HG03280 (cell line): ENCODE measurements at regions not wholly inside any gene's neighbourhood (a gene's known extent, or its start where the extent isn't known, plus 50 kb on each side); places are given as distances from the start of the nearest gene placed in this dataset.
A peak's percentile ranks its signal among the peaks of the same experiment; 100 is the strongest.
"Not testable (repeated sequence)": the region's sequence is repeated elsewhere in the genome, so short reads cannot be mapped to it uniquely, and the experiment has no call there.

Source experiments
- ATAC-seq: cut with Tn5 transposase; IDR thresholded peaks from one replicate; pipeline ENCODE4 v1.9.1; 2021; ENCODE audit warnings: mild to moderate bottlenecking, moderate library complexity; ENCODE audit not compliant: unreplicated experiment

DNA sequence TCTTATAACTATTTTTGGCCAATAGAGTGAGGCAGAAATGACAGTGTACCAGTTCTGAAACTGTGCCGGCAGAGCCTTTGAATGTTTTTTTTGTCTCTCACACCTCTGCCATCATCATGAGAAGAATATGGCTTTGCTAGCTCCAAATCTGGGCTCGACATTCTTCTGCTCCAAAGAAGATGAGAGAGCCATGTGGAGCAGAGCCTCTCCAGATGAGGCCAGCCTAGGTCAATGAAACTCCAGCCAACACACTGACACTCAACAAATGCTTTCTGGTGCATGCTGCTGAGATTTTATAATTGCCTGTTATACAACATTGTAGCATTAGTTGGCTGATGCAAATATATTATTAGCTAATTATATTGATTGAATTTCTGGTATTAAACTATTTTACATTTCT is 154.7 kb downstream of the SLC38A4 start:
- no peak for ATAC-seq

DNA sequence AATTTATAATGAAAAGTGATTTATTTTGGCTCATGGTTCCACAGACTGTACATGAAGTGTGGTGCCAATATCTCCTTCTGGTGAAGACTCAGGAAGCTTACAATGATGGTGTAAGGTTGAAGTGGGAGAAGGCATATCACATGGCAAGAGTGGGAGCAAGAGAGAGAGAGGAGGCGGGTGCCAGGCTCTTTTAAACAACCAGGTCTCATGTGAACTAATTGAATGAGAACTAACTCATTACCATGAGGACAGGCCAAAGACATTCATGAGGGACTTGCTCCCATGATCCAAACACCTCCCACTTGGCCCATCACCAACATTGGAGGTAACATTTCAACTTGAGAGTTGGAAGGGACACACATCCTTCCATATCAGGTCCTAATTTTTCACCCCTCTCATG is 155.2 kb downstream of the SLC38A4 start:
- no peak for ATAC-seq

DNA sequence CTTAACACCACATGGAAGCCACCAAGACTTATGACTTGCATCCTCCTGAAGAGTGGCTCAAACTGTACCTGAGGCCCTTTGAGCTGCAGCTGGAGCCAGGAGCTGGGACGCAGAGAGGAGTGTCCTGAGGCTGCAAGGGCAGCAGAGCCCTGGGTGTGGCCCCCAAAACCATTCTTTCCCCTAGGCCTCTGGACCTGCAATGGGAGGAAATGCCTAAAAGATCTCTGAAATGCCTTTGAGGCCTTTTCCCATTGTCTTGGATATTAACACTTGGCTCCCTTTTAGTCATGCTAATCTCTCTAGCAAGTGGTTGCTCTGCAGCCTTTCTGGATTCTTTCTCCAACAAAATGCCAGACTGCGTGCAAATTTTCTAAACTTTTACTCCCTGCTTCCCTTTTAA is 156.1 kb downstream of the SLC38A4 start:
- no peak for ATAC-seq

DNA sequence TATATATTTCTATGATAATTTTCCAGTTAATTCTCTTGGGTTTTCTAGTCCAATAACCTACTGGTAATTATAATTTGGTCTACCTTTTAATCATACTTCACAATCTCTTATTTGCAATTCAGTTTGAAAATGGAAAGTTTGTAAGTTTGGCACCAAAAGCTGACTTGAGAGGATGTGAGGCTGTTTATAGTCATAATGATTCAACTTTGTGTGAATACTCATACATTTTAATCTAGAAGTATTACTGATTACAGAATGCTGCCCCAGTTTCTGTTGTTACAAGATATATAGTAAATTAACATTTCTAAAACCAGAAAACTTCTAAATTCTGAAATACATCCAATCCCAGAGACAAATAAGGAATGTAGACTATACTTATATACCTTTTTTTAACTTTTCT is 158.2 kb downstream of the SLC38A4 start:
- no peak for ATAC-seq

DNA sequence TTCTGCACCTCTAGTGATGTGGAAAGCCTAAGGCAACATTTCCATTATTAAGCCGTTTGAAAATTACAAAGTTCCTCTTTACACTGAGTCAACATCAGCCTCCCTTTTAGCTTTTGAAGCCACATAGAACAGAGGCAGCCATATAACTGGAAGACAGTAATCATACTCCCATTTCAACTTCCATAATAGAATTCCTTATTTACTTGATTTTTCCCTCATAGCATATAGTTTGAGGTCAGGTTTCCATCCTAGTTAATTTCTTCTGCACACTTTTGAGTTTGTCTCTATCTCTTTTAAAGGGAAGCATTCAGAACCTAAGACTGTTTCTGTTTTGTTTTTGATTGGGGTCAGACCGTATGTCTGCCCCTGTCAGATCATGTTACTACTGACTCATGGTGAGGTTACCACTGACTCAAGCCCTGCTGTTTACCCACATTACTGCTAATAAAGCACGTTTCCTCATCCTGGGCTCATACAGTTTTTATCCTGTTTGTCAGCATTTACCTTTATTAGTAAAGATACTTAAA is 161.0 kb downstream of the SLC38A4 start:
- peak; percentile 59 for ATAC-seq

DNA sequence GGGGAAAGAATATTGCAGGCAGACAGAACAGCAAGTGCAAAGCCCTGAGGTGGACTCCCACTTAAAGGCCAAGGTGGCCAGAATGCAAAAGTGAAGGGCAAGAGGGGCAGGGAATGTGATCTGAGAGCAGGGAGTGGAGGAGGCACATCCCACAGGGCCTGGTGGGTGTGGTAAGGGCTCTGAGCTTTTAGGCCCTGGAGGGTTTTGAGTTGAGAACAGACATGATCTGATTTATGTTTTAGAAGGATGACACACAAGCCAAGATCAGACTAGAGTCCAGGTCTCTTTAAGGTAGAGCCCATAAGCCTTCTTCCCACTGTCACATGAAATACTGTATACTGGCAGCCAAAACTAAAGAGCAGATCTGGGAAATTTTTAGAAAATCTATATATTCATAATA is 162.5 kb downstream of the SLC38A4 start:
- no peak for ATAC-seq

DNA sequence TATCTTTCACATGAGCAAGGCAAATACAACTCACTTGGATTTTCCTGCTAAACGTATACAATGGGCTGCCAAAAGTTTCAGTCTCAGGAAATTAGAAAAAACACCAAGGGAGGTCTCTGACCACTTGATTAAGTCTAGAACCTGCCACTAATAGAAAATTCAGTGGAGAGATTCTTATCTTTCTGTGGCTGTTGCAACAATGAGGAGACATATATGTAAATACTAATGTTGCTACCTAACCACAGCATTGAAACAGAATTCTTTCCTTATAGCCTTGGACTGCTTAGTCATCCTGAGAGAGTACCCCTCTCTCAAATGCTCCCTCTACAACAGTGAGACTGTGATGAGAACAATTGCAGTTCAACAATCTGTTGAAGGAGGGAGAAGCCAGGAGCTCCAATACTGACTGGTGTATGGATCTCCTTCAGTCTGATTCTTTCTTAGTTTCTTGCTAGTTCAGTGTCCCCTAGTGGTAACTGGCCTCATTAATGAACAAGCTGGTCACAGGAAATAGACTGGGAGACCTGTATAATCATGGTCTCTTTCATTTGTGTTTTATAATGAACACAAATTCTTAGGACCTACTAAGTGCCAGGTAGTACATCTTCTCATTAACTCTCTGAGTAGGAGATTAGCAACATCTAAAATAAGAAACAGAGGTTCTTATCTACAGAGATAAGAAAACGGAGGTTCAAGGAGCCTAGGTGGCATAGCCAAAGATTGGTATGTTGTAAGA is 164.5 kb downstream of the SLC38A4 start:
- ATAC-seq, result peak; percentile 78

DNA sequence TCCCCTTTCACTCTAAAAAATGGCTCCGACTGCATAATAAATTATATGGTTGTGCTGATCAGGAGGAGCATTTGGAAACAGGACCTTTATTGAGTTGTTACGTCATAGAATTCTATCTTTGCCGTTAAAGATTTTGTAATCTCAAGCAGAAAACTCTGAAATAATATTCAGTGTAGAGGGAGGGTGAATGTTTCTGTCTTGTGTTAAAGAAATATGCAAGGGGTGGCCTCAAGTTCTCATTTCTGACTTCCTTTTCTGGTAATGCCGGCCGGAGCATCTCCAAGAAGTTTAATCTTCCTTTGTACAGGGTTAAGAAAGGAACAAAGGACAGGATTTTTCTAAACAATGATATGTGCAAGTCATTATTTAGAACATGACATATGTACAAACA is 165.1 kb downstream of the SLC38A4 start:
- ATAC-seq, result no peak

DNA sequence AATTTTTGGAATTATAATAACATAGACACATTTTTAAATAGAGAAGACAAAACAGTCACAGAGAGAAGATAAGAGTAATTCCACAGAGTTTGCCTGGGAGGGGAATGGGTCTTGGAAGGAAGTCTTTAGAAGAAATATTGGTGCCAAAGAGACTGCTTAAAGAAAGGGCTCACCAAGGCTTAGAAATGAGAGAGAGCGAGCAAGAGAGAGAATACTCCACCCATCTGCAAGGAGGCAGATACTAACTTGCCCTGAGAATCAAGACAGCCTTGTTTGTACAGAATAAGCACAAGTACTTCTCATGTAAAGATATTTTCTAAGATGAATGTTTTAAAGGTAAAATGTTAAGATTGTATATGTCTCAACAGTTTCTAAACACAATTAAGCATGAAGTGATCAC is 165.5 kb downstream of the SLC38A4 start:
- ATAC-seq, result no peak

DNA sequence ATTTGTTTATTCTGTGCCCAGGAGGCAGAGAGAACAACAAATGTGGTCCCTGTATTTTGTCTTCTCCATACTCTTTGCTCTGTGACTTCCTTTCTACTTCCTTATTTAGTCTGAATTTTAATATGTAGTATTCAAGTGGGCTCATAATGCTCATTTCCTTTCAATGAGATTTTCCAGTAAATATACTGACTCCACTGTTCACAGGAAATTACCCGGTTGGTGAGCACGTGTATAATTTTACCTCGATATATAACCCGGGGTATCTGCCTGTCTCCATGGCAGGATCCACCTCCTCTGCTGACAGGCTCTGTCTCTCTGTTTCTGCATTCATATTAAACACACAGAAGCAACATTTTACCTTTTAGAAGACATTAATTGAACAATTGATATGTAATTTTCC is 166.0 kb downstream of the SLC38A4 start:
- ATAC-seq, result no peak

DNA sequence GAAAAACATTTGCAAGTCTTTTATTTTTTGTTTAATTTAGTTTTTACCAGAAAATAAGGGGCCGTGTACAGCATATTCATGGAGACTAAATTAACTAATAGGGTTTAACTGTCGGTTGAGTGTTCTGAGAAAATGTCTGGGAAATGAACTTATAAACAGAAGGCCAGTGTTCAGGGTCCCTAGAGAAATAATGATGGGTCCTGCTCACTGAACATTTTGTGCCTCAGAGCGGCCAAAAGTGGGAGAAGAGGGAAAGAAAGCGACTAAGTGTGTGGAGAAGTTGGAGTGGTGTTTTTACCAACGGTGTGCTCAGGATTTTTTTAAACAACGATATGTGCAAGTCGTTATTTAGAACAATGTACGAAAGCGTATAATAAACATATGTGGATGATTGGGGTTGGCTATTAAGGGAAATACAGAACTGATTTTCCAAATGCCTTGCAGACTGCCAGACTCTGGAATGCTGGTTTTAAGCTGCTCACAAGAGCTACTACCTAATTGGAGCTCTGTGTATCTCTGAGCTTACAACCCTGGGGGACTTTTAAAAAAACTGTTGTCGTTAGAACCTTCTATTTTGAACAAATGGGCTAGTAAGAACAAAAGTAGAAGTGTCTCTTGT is 166.7 kb downstream of the SLC38A4 start:
- no peak for ATAC-seq

DNA sequence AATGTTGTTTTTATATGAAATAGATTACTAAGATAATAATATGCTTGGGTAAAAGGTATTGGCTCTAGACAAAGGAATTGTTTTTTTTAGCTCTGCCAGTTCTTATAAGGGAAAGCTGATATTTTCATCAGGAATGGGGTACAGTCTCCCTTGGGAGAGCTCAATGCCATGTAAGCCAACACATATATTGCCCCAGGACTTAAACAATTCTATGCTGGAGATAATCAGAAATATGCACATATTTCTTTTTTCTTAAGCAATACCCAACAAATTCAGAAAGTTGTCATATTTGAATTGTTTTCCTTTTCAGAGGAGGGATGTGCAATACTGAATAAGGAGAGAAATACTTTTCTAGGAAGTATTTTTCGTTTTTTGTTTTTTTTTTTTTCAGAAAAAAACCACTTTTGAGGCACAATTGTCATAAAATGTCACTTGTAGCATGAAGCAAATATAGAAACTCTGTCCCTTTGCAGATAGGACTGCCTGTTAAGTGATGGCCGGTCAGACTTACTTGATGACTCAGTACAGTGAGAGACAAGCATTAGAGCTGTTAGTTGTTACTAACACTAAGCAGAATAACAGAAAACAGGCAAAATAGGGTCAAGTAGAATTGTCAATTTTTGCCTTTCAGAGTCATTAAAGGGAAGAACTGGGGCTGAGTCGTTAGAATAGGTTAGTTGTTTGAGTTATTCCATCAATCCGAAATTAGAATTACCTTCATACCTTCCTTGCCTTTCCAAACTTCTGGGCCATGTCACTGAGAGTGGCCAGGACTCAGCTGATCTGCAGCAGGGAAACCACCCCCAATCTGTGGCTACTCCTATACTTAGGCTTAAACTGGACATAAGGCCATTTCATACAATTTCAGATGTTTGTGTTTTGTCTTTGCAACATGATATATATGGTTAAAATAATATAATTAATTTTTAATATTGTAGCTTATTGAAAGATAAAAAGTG is 168.1 kb downstream of the SLC38A4 start:
- no peak for ATAC-seq

DNA sequence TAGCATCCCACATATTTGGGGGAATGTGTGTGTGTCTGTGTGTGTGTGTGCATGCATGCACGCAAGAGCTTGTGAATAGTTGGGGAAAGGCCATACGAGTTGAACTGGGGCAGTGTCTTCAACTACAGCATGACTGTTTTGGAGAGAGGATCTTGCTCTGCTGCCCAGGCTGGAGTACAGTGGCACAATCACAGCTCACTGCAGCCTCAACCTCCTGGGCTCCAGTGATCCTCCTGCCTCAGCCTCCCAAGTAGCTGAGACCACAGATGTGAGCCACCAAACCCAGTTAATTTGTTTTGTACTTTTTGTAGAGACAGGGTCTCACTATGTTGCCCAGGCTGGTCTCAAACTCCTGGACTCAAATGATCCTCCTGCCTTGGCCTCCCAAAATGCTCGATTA is 169.8 kb downstream of the SLC38A4 start:
- not testable (repeated sequence) for ATAC-seq

DNA sequence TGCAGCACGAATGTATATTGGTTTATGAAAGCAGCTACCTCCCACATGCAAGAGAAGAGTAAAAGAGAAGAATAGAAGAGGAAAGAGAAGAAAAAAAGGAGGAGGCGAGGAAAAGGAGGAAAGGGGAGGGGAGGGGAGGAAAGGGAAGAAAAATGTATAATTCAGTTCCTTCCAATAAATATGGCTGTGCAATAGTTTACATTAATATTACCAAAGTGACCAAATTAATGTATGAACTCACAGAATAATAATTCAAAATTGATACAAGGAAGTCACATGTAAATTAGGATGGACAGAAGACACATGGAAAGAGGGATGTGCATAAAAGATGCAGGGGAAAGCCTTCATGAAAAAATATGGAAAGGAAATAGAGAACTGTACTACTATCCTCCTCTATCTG is 172.5 kb downstream of the SLC38A4 start:
- ATAC-seq, result no peak

DNA sequence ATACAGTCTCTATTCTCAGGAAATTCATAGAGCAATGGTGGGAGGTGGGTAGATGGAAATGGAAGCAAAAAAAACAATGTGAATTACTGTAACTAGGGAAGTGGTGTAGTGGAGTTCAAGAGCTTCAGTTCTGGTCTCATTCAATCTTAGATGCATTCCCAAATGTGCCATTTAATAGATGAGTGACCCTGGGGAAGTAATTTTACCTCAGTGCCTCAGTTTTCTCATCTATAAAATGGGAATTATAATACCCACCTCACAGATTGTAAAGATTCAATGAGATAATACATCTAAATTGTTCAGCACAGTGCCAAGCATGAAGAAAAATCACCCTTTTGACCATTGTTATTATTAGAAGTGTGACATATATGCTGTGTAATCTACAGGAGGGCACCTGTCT is 173.1 kb downstream of the SLC38A4 start:
- ATAC-seq, result no peak

DNA sequence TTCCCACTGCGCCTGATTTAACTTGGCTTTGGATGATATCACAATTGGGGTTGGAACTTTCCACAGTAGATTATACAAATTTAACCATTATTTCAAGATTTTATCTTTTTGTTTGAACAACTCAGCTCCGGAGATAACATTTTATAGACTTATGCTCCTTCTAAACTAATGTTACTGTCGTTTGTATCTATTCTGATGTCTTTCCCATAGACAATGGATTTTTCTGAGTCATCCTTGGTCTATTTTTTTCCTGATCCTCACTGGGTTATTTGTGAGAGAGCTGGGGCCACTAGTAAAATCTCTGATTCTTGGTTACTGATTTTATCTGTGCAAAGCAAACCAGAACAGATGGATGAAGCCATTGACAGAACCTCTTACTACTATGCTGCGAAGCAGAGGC is 175.1 kb downstream of the SLC38A4 start:
- no peak for ATAC-seq

DNA sequence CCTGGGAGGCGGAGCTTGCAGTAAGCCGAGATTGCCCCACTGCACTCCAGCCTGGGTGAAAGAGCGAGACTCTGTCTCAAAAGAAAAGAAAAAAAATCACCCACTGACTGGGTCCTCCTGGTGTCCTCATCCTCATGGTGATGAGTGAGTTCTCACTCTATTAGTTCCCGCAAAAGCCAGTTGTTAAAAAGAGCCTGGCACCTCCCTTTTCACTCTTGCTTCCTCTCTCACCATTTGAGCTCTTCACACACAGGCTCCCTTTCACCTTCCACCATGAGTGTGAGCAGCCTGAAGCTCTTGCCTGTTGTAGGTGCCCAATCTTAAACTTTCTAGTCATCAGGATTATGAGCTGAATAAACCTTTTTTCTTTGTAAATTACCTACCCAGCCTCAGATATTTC is 176.4 kb downstream of the SLC38A4 start:
- no peak for ATAC-seq

DNA sequence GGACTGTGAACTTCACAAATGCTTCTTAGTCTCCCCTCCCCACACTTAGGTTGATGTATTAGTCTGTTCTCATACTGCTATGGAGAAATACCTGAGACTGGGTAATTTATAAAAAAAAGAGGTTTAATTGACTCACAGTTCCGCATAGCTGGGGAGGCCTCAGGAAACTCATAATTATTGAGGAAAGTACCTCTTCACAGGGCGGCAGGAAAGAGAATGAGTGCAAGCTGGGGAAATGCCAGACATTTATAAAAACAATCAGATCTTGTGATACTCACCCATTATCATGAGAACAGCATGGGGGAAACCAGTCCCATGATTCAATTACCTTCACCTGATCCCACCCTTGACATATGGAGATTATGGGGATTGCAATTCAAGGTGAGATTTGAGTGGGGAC is 178.8 kb downstream of the SLC38A4 start:
- ATAC-seq, result no peak

DNA sequence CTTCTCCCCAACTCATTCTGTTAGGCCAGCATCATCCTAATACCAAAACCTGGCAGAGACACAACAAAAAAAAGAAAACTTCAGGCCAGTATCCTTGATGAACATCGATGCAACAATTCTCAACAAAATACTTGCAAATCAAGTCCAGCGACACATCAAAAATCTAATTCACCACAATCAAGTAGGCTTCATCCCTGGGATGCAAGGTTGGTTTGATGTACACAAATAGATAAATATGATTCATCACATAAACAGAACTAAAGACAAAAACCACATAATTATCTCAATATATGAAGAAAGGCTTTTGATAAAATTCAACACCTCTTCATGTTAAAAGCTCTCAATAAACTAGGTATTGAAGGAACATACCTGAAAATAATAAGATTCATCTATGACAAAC is 184.1 kb downstream of the SLC38A4 start:
- not testable (repeated sequence) for ATAC-seq

DNA sequence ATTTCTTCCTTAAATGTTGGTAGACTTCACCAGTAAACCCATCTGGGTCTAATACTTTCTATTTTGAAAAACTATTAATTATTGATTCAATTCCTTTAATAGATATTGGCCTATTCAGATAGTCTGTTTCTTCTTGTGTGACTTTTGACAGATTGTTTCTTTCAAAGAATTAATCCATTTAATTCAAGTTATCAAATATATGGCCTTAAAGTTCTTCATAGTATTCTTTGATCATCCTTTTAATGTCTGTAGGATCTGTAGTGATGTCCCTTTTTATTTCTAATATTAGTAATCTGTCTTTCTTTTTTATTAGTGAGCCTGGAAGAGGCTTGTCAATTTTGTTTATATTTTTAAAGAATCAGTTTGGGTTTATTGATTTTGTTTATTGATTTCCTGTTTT is 190.0 kb downstream of the SLC38A4 start:
- no peak for ATAC-seq
